DOHH2 (cell line): ENCODE measurements at regions not wholly inside any gene's neighbourhood (a gene's known extent, or its start where the extent isn't known, plus 50 kb on each side); places are given as distances from the start of the nearest gene placed in this dataset.

ENCODE experiments used
- H3F3A ChIP-seq: fragments of 200-600 bp; sonication (generic), shearing (Covaris generic); 2 replicates; pipeline ENCODE4 v1.6.0; 2016; ENCODE audit warnings: antibody characterized with exemption, mild to moderate bottlenecking; ENCODE audit not compliant: control insufficient read depth, insufficient read depth
- H3K27ac ChIP-seq: fragments of 200-600 bp; sonication (generic); 2 replicates; pipeline ENCODE4 v1.5.1; 2014; ENCODE audit warnings: low read depth, mild to moderate bottlenecking, low read length, moderate library complexity
- H3K27me3 ChIP-seq: fragments of 200-600 bp; sonication (generic); 2 replicates; pipeline ENCODE4 v1.6.1; 2014; ENCODE audit warnings: mild to moderate bottlenecking, low read length, mixed read lengths; ENCODE audit not compliant: control insufficient read depth
- H3K36me3 ChIP-seq: fragments of 200-600 bp; sonication (generic); 2 replicates; pipeline ENCODE4 v1.6.1; 2014; ENCODE audit warnings: mild to moderate bottlenecking, low read length, moderate library complexity, mixed read lengths; ENCODE audit not compliant: control insufficient read depth
- H3K4me1 ChIP-seq: fragments of 200-600 bp; sonication (generic); 2 replicates; pipeline ENCODE4 v1.6.1; 2014; ENCODE audit warnings: mild to moderate bottlenecking, low read length, mixed read lengths; ENCODE audit not compliant: control insufficient read depth
- H3K4me2 ChIP-seq: fragments of 200-600 bp; sonication (generic); 2 replicates; pipeline ENCODE4 v1.6.0; 2014; ENCODE audit warnings: mild to moderate bottlenecking, low read length, moderate library complexity
- H3K4me3 ChIP-seq: fragments of 200-600 bp; sonication (generic); 2 replicates; pipeline ENCODE4 v1.5.1; 2014; ENCODE audit warnings: mild to moderate bottlenecking, low read length, mixed read lengths
- H3K79me2 ChIP-seq: fragments of 200-600 bp; sonication (generic); 2 replicates; pipeline ENCODE4 v1.6.1; 2014; ENCODE audit warnings: mild to moderate bottlenecking, low read length, mixed read lengths; ENCODE audit not compliant: control insufficient read depth
- H3K9me2 ChIP-seq: fragments of 200-600 bp; sonication (generic); replicated peaks from 2 replicates; pipeline ENCODE4 v1.6.1; 2014; ENCODE audit warnings: mild to moderate bottlenecking, low read length, mixed read lengths; ENCODE audit not compliant: control insufficient read depth
- H3K9me3 ChIP-seq: fragments of 200-600 bp; sonication (generic); 2 replicates; pipeline ENCODE4 v1.6.1; 2014; ENCODE audit warnings: antibody characterized with exemption, low read length, mixed read lengths; ENCODE audit not compliant: control insufficient read depth, insufficient read depth
- H4K20me1 ChIP-seq: fragments of 200-600 bp; sonication (generic); 2 replicates; pipeline ENCODE4 v1.6.0; 2014; ENCODE audit warnings: low read depth, mild to moderate bottlenecking, antibody characterized with exemption, low read length, moderate library complexity; ENCODE audit not compliant: control insufficient read depth, insufficient read depth
- CTCF ChIP-seq: fragments of 200-600 bp; sonication (generic); IDR thresholded peaks from one replicate; pipeline ENCODE4 v1.5.1; 2014; ENCODE audit warnings: antibody characterized with exemption, mild to moderate bottlenecking, low read depth, low read length; ENCODE audit not compliant: poor library complexity, severe bottlenecking
- EZH2phosphoT487 ChIP-seq: fragments of 200-600 bp; sonication (generic); IDR thresholded peaks from 2 replicates; pipeline ENCODE4 v1.6.1; 2017; ENCODE audit warnings: borderline replicate concordance, mild to moderate bottlenecking, antibody characterized with exemption, low read length, moderate library complexity, mixed read lengths

- H3K9me3 ChIP-seq, result no peaks in the 10 kb centered on the region
- no peaks in the 10 kb centered on the region for H3K27me3 ChIP-seq
- H3K27ac ChIP-seq, result no peak overlapping the region
- no peaks in the 10 kb centered on the region for H3F3A ChIP-seq
- H3K79me2 ChIP-seq, result no peaks in the 10 kb centered on the region
- no peak overlapping the region for H3K4me3 ChIP-seq
- H3K4me1 ChIP-seq, result no peaks in the 10 kb centered on the region
- H3K36me3 ChIP-seq, result no peaks in the 10 kb centered on the region
- TF ChIP-seq EZH2phosphoT487, result no peak
- TF ChIP-seq CTCF, result no peak
- no peaks in the 10 kb centered on the region for H4K20me1 ChIP-seq
- no peaks in the 10 kb centered on the region for H3K9me2 ChIP-seq
- H3K4me2 ChIP-seq, result no peak overlapping the region
These were observed 194.7 kb upstream of the SOX4 start for GRCh38 chr6:21398741-21399325.

- Histone ChIP-seq H3K9me3 (no peaks in the 10 kb centered on the region), H3K79me2 (no peaks in the 10 kb centered on the region), H3K36me3 (no peaks in the 10 kb centered on the region), H3K27ac (no peak overlapping the region), H3K4me2 (no peak overlapping the region), H3F3A (no peaks in the 10 kb centered on the region), H4K20me1 (no peaks in the 10 kb centered on the region), H3K27me3 (no peaks in the 10 kb centered on the region), H3K4me3 (no peak overlapping the region), H3K9me2 (no peaks in the 10 kb centered on the region), H3K4me1 (no peaks in the 10 kb centered on the region)
- no peak for TF ChIP-seq EZH2phosphoT487
- no peak for TF ChIP-seq CTCF
These were observed 191.2 kb upstream of the SOX4 start for GRCh38 chr6:21402368-21402767.

- no peaks in the 10 kb centered on the region for H3K4me1 ChIP-seq
- no peaks in the 10 kb centered on the region for H3F3A ChIP-seq
- no peaks in the 10 kb centered on the region for H4K20me1 ChIP-seq
- no peaks in the 10 kb centered on the region for H3K27me3 ChIP-seq
- no peak overlapping the region for H3K4me3 ChIP-seq
- no peaks in the 10 kb centered on the region for H3K9me3 ChIP-seq
- no peak overlapping the region for H3K27ac ChIP-seq
- no peaks in the 10 kb centered on the region for H3K36me3 ChIP-seq
- no peaks in the 10 kb centered on the region for H3K9me2 ChIP-seq
- no peak for TF ChIP-seq EZH2phosphoT487
- no peak for TF ChIP-seq CTCF
- H3K79me2 ChIP-seq, result no peaks in the 10 kb centered on the region
- H3K4me2 ChIP-seq, result no peak overlapping the region
These were observed 189.0 kb upstream of the SOX4 start for GRCh38 chr6:21404577-21404976.
